Heart left ventricle (tissue), 13 donors: ENCODE measurements at regions not wholly inside any gene's neighbourhood (a gene's known extent, or its start where the extent isn't known, plus 50 kb on each side); places are given as distances from the start of the nearest gene placed in this dataset.

ENCODE experiments used
- CTCF ChIP-seq, 12 donors: fragments of 200-600 bp; sonication (generic) in 4 of 12; IDR thresholded peaks; one replicate each; pipeline versions ENCODE4 v1.5.0 to v1.8.0; 2018 to 2022; ENCODE audit warnings: antibody characterized with exemption in 12 of 12, mild to moderate bottlenecking in 5 of 12
- POLR2A ChIP-seq, 2 donors: fragments of 450-650 bp; IDR thresholded peaks; one replicate each; pipeline ENCODE4 v1.6.1; 2017; ENCODE audit warnings: antibody characterized with exemption in 2 of 2, mild to moderate bottlenecking in 2 of 2, moderate library complexity in 2 of 2
- donor health status: ischemic (EF 13 %, LVEDD 7.1; RV severe dilation, severe dysfunction).
- donor health status: DM: no; HTN: yes; CAD: no.
- donor health status: DM: no; HTN: no; CAD: no.
- donor health status: ischemic (EF 25% LVEDD 6.9; RV normal size, moderate dysfunction).
- donor health status: ischemic (EF 25% LVEDD 5.7; RV mildly dilated, moderate dysfunction).
- donor health status: ischemic (EF 35%, LVEDD 5.7; RV mildly dilated, moderate dysfunction).
- donor health status: nonischemic (EF 11% LVEDD 7.7; RV severe dilation, severe dysfunction).
- donor health status: DM: yes; HTN: yes; CAD: no.
- donor health status: PGD.
- donor health status: ischemic (EF 29% LVEDD 5.4; RV normal size, mild dysfunction).
- donor health status: nonischemic (EF 23%, LVEDD 6.1; RV moderate dilation, normal function).

- TF ChIP-seq CTCF (IDR thresholded peaks at IDR 0.05) (no peak), POLR2A (IDR thresholded peaks at IDR 0.05) (no peak)
Observed at GRCh38 chr3:72391659-72392058, 456.6 kb downstream of the SHQ1 start.
